ENCODE measurements at regions not wholly inside any gene's neighbourhood (a gene's known extent, or its start where the extent isn't known, plus 50 kb on each side); places are given as distances from the start of the nearest gene placed in this dataset.
"Not testable (repeated sequence)": the region's sequence is repeated elsewhere in the genome, so short reads cannot be mapped to it uniquely, and the experiment has no call there.

- Mint-ChIP-seq H3K4me3 (no peak overlapping the region), H3K36me3 (ENCODE audit: low read depth) (no peaks in the 10 kb centered on the region), H3K27me3 (ENCODE audit: low read depth) (peaks cover 5% of the 10 kb centered on the region), H3K4me1 (ENCODE audit: low read depth) (no peaks in the 10 kb centered on the region), H3K27ac (no peak overlapping the region), H3K9me3 (peaks cover 4% of the 10 kb centered on the region)
- no peak for DNase-seq
- intact Hi-C loops (cut with micrococcal nuclease): no loop called here
- CTCF ChIA-PET: no interaction called here
Observed at GRCh38 chr9:2375114-2375513, 246.5 kb upstream of the VLDLR start.

GRCh38 chr9:2377117-2377516 lies 244.5 kb upstream of the VLDLR start:
- H3K9me3 Mint-ChIP-seq: peaks cover 4% of the 10 kb centered on the region
- CTCF ChIA-PET: no interaction called here
- DNase-seq: no peak
- H3K4me3 Mint-ChIP-seq: no peak overlapping the region
- no peak overlapping the region for H3K27ac Mint-ChIP-seq
- no peaks in the 10 kb centered on the region for H3K36me3 Mint-ChIP-seq (ENCODE audit: low read depth)
- H3K27me3 Mint-ChIP-seq (ENCODE audit: low read depth): peaks cover 8% of the 10 kb centered on the region
- intact Hi-C loops (cut with micrococcal nuclease): no loop called here
- H3K4me1 Mint-ChIP-seq (ENCODE audit: low read depth): no peaks in the 10 kb centered on the region

GRCh38 chr9:2377834-2378233 lies 243.8 kb upstream of the VLDLR start:
- Mint-ChIP-seq H3K27me3 (ENCODE audit: low read depth) (peaks cover 9% of the 10 kb centered on the region), H3K4me3 (no peak overlapping the region), H3K9me3 (peaks cover under 1% of the 10 kb centered on the region), H3K27ac (no peak overlapping the region), H3K4me1 (ENCODE audit: low read depth) (no peaks in the 10 kb centered on the region), H3K36me3 (ENCODE audit: low read depth) (no peaks in the 10 kb centered on the region)
- DNase-seq: no peak
- CTCF ChIA-PET: no interaction called here
- intact Hi-C loops (cut with micrococcal nuclease): no loop called here

- DNase-seq: no peak
- H3K27ac Mint-ChIP-seq: no peak overlapping the region
- peaks cover 12% of the 10 kb centered on the region for H3K27me3 Mint-ChIP-seq (ENCODE audit: low read depth)
- no peaks in the 10 kb centered on the region for H3K9me3 Mint-ChIP-seq
- CTCF ChIA-PET: no interaction called here
- no peaks in the 10 kb centered on the region for H3K36me3 Mint-ChIP-seq (ENCODE audit: low read depth)
- H3K4me3 Mint-ChIP-seq: no peak overlapping the region
- no peaks in the 10 kb centered on the region for H3K4me1 Mint-ChIP-seq (ENCODE audit: low read depth)
- intact Hi-C loops (cut with micrococcal nuclease): no loop called here
Observed at GRCh38 chr9:2378266-2378665, 243.3 kb upstream of the VLDLR start.

- CTCF ChIA-PET: no interaction called here
- H3K27ac Mint-ChIP-seq: no peak overlapping the region
- intact Hi-C loops (cut with micrococcal nuclease): no loop called here
- peaks cover 11% of the 10 kb centered on the region for H3K27me3 Mint-ChIP-seq (ENCODE audit: low read depth)
- no peaks in the 10 kb centered on the region for H3K4me1 Mint-ChIP-seq (ENCODE audit: low read depth)
- no peaks in the 10 kb centered on the region for H3K36me3 Mint-ChIP-seq (ENCODE audit: low read depth)
- no peaks in the 10 kb centered on the region for H3K9me3 Mint-ChIP-seq
- no peak for DNase-seq
- no peak overlapping the region for H3K4me3 Mint-ChIP-seq
Observed at GRCh38 chr9:2378816-2379215, 242.8 kb upstream of the VLDLR start.

GRCh38 chr9:2384741-2385140 lies 236.8 kb upstream of the VLDLR start:
- no peaks in the 10 kb centered on the region for H3K36me3 Mint-ChIP-seq (ENCODE audit: low read depth)
- intact Hi-C loops (cut with micrococcal nuclease): no loop called here
- no peak overlapping the region for H3K27ac Mint-ChIP-seq
- H3K27me3 Mint-ChIP-seq (ENCODE audit: low read depth): peaks cover 21% of the 10 kb centered on the region
- DNase-seq: no peak
- peaks cover 3% of the 10 kb centered on the region for H3K9me3 Mint-ChIP-seq
- no peaks in the 10 kb centered on the region for H3K4me1 Mint-ChIP-seq (ENCODE audit: low read depth)
- CTCF ChIA-PET: no interaction called here
- no peak overlapping the region for H3K4me3 Mint-ChIP-seq

GRCh38 chr9:2385746-2386145 lies 235.8 kb upstream of the VLDLR start:
- no peaks in the 10 kb centered on the region for H3K4me1 Mint-ChIP-seq (ENCODE audit: low read depth)
- H3K36me3 Mint-ChIP-seq (ENCODE audit: low read depth): no peaks in the 10 kb centered on the region
- peaks cover 21% of the 10 kb centered on the region for H3K27me3 Mint-ChIP-seq (ENCODE audit: low read depth)
- peaks cover 3% of the 10 kb centered on the region for H3K9me3 Mint-ChIP-seq
- intact Hi-C loops (cut with micrococcal nuclease): no loop called here
- H3K27ac Mint-ChIP-seq: no peak overlapping the region
- CTCF ChIA-PET: no interaction called here
- no peak overlapping the region for H3K4me3 Mint-ChIP-seq
- DNase-seq: no peak

GRCh38 chr9:2386566-2386965 lies 235.0 kb upstream of the VLDLR start:
- no peak for DNase-seq
- Mint-ChIP-seq H3K4me1 (ENCODE audit: low read depth) (no peaks in the 10 kb centered on the region), H3K9me3 (peaks cover 3% of the 10 kb centered on the region), H3K36me3 (ENCODE audit: low read depth) (no peaks in the 10 kb centered on the region), H3K27me3 (ENCODE audit: low read depth) (peaks cover 21% of the 10 kb centered on the region), H3K4me3 (no peak overlapping the region), H3K27ac (no peak overlapping the region)
- intact Hi-C loops (cut with micrococcal nuclease): no loop called here
- CTCF ChIA-PET: no interaction called here

GRCh38 chr9:2387166-2387565 lies 234.4 kb upstream of the VLDLR start:
- no peaks in the 10 kb centered on the region for H3K4me1 Mint-ChIP-seq (ENCODE audit: low read depth)
- H3K36me3 Mint-ChIP-seq (ENCODE audit: low read depth): no peaks in the 10 kb centered on the region
- H3K9me3 Mint-ChIP-seq: peaks cover 3% of the 10 kb centered on the region
- peaks cover 18% of the 10 kb centered on the region for H3K27me3 Mint-ChIP-seq (ENCODE audit: low read depth)
- DNase-seq: no peak
- intact Hi-C loops (cut with micrococcal nuclease): no loop called here
- CTCF ChIA-PET: no interaction called here
- H3K4me3 Mint-ChIP-seq: no peak overlapping the region
- H3K27ac Mint-ChIP-seq: no peak overlapping the region

- intact Hi-C loops (cut with micrococcal nuclease): no loop called here
- H3K4me1 Mint-ChIP-seq (ENCODE audit: low read depth): no peaks in the 10 kb centered on the region
- no peak overlapping the region for H3K27ac Mint-ChIP-seq
- no peaks in the 10 kb centered on the region for H3K36me3 Mint-ChIP-seq (ENCODE audit: low read depth)
- peaks cover 10% of the 10 kb centered on the region for H3K27me3 Mint-ChIP-seq (ENCODE audit: low read depth)
- H3K9me3 Mint-ChIP-seq: peaks cover 3% of the 10 kb centered on the region
- no peak for DNase-seq
- CTCF ChIA-PET: no interaction called here
- H3K4me3 Mint-ChIP-seq: no peak overlapping the region
Observed at GRCh38 chr9:2389404-2389803, 232.2 kb upstream of the VLDLR start.

- no peak overlapping the region for H3K4me3 Mint-ChIP-seq
- H3K27me3 Mint-ChIP-seq (ENCODE audit: low read depth): peaks cover 7% of the 10 kb centered on the region
- CTCF ChIA-PET: no interaction called here
- H3K4me1 Mint-ChIP-seq (ENCODE audit: low read depth): no peaks in the 10 kb centered on the region
- H3K36me3 Mint-ChIP-seq (ENCODE audit: low read depth): no peaks in the 10 kb centered on the region
- intact Hi-C loops (cut with micrococcal nuclease): no loop called here
- H3K9me3 Mint-ChIP-seq: peaks cover 3% of the 10 kb centered on the region
- no peak overlapping the region for H3K27ac Mint-ChIP-seq
- DNase-seq: no peak
Observed at GRCh38 chr9:2390028-2390427, 231.6 kb upstream of the VLDLR start.

- H3K4me1 Mint-ChIP-seq (ENCODE audit: low read depth); H3K9me3 Mint-ChIP-seq; H3K4me3 Mint-ChIP-seq; DNase-seq; H3K36me3 Mint-ChIP-seq (ENCODE audit: low read depth); intact Hi-C loops (cut with micrococcal nuclease); H3K27ac Mint-ChIP-seq; H3K27me3 Mint-ChIP-seq (ENCODE audit: low read depth): not testable (repeated sequence)
- CTCF ChIA-PET: interaction anchor here (0.7 kb wide), 1 partner anchor 177 kb away, joined by 3 read pairs; no protein-coding TSS in a partner anchor
Observed at GRCh38 chr9:2391509-2392132, 230.0 kb upstream of the VLDLR start.

- intact Hi-C loops (cut with micrococcal nuclease); H3K36me3 Mint-ChIP-seq (ENCODE audit: low read depth); H3K4me3 Mint-ChIP-seq; H3K9me3 Mint-ChIP-seq; H3K4me1 Mint-ChIP-seq (ENCODE audit: low read depth); H3K27ac Mint-ChIP-seq; CTCF ChIA-PET; H3K27me3 Mint-ChIP-seq (ENCODE audit: low read depth); DNase-seq: not testable (repeated sequence)
Observed at GRCh38 chr9:2394087-2394741, 227.4 kb upstream of the VLDLR start.
